22Rv1 (cell line): ENCODE measurements at regions not wholly inside any gene's neighbourhood (a gene's known extent, or its start where the extent isn't known, plus 50 kb on each side); places are given as distances from the start of the nearest gene placed in this dataset.

ENCODE experiments used
- ZFX ChIP-seq: fragments of 450-650 bp; IDR thresholded peaks from 2 replicates; pipeline ENCODE4 v1.6.1; 2017; ENCODE audit warnings: antibody characterized with exemption, borderline replicate concordance
- TF ChIP-seq, protein P1 (sequence below): fragments of 450-650 bp; IDR thresholded peaks from 2 replicates; pipeline ENCODE4 v1.5.1; 2017; ENCODE audit warnings: mild to moderate bottlenecking

DNA sequence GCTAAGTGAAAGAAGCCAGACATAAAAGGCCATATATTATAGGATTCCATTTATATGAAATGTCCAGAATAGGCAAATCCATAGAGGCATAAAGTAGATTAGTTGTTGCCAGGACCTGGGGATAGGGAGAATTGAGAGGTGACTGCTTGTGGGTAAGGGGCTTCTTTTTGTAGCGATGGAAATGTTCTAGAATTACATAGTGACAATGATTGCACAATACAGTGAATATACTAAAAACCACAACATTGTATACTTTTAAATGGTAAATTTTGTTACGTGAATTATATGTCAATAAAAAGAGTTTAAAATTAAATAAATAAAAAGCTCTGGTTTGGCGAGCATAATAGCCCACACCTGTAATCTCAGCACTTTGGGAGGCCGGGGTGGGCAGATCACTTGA, 486.8 kb downstream of the KLF12 start:
- TF ChIP-seq, protein P1, sequence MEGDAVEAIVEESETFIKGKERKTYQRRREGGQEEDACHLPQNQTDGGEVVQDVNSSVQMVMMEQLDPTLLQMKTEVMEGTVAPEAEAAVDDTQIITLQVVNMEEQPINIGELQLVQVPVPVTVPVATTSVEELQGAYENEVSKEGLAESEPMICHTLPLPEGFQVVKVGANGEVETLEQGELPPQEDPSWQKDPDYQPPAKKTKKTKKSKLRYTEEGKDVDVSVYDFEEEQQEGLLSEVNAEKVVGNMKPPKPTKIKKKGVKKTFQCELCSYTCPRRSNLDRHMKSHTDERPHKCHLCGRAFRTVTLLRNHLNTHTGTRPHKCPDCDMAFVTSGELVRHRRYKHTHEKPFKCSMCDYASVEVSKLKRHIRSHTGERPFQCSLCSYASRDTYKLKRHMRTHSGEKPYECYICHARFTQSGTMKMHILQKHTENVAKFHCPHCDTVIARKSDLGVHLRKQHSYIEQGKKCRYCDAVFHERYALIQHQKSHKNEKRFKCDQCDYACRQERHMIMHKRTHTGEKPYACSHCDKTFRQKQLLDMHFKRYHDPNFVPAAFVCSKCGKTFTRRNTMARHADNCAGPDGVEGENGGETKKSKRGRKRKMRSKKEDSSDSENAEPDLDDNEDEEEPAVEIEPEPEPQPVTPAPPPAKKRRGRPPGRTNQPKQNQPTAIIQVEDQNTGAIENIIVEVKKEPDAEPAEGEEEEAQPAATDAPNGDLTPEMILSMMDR = no peak
- TF ChIP-seq ZFX = no peak
